Smooth muscle cell (in vitro differentiated cells): ENCODE measurements at regions not wholly inside any gene's neighbourhood (a gene's known extent, or its start where the extent isn't known, plus 50 kb on each side); places are given as distances from the start of the nearest gene placed in this dataset.

Experiments
- DNase-seq: peaks from one replicate; lab custom pipeline; 2025; ENCODE audit not compliant: unreplicated experiment; lab: John Stamatoyannopoulos, UW
- H2AFZ ChIP-seq: fragments of 200-600 bp; sonication (generic); 2 replicates; pipeline ENCODE4 v1.6.0; 2016; ENCODE audit warnings: antibody characterized with exemption, low read depth, mild to moderate bottlenecking
- H3F3A ChIP-seq: fragments of 200-600 bp; sonication (generic); 2 replicates; pipeline ENCODE4 v1.6.0; 2017; ENCODE audit warnings: antibody characterized with exemption, low read depth
- H3K27ac ChIP-seq: fragments of 200-600 bp; sonication (generic); 2 replicates; pipeline ENCODE4 v1.5.1; 2016; ENCODE audit warnings: low read depth, mild to moderate bottlenecking
- H3K27me3 ChIP-seq: fragments of 200-600 bp; sonication (generic); 2 replicates; pipeline ENCODE4 v1.6.1; 2016; ENCODE audit warnings: low read depth, mild to moderate bottlenecking
- H3K36me3 ChIP-seq: fragments of 200-600 bp; sonication (generic); 2 replicates; pipeline ENCODE4 v1.5.1; 2016; ENCODE audit warnings: low read depth
- H3K4me1 ChIP-seq: fragments of 200-600 bp; sonication (generic); 2 replicates; pipeline ENCODE4 v1.5.1; 2016; ENCODE audit warnings: low read depth
- H3K4me2 ChIP-seq: fragments of 200-600 bp; sonication (generic); 2 replicates; pipeline ENCODE4 v1.6.0; 2016; ENCODE audit warnings: mild to moderate bottlenecking
- H3K4me3 ChIP-seq: fragments of 200-600 bp; sonication (generic); 2 replicates; pipeline ENCODE4 v1.5.1; 2016; ENCODE audit warnings: mild to moderate bottlenecking
- H3K79me2 ChIP-seq: fragments of 200-600 bp; sonication (generic); 2 replicates; pipeline ENCODE4 v1.6.0; 2016; ENCODE audit warnings: low read depth, mild to moderate bottlenecking
- H3K9ac ChIP-seq: fragments of 200-600 bp; sonication (generic); 2 replicates; pipeline ENCODE4 v1.6.0; 2016; ENCODE audit warnings: low read depth
- H3K9me3 ChIP-seq: fragments of 200-600 bp; sonication (generic); replicated peaks from 2 replicates; pipeline ENCODE4 v1.5.1; 2016; ENCODE audit warnings: low read depth
- H4K20me1 ChIP-seq: fragments of 200-600 bp; sonication (generic); 2 replicates; pipeline ENCODE4 v1.6.0; 2016; ENCODE audit warnings: low read depth
- CTCF ChIP-seq: fragments of 200-600 bp; sonication (generic); IDR thresholded peaks from 2 replicates; pipeline ENCODE4 v1.5.1; 2017; ENCODE audit warnings: borderline replicate concordance, mild to moderate bottlenecking, antibody characterized with exemption; ENCODE audit not compliant: insufficient read depth, poor library complexity, severe bottlenecking
- WGBS: methylation state at CpG from one replicate; pipeline ENCODE4 v1.1.7; 2016; ENCODE audit warnings: low lambda C conversion rate; 5-methylcytosine and 5-hydroxymethylcytosine counted together

- Histone ChIP-seq H3K4me2 (peak overlapping the region; percentile 57), H3F3A (peaks cover 19% of the 10 kb centered on the region), H3K36me3 (no peaks in the 10 kb centered on the region), H3K9me3 (no peaks in the 10 kb centered on the region), H3K4me1 (peaks cover 23% of the 10 kb centered on the region), H3K4me3 (no peak overlapping the region), H4K20me1 (no peaks in the 10 kb centered on the region), H3K79me2 (no peaks in the 10 kb centered on the region), H3K9ac (no peak overlapping the region), H2AFZ (peak overlapping the region; percentile 61), H3K27me3 (no peaks in the 10 kb centered on the region), H3K27ac (peak overlapping the region; percentile 69)
- TF ChIP-seq CTCF = no peak
- 12% methylated on average over 6 of the region's 6 CpGs for WGBS
- DNase-seq = no peak
These were observed 260.3 kb downstream of the SNX13 start for GRCh38 chr7:17680026-17680425.

- Histone ChIP-seq H3K27me3 (no peaks in the 10 kb centered on the region), H2AFZ (peak overlapping the region; percentile 15), H3K4me1 (peaks cover 23% of the 10 kb centered on the region), H3K9ac (no peak overlapping the region), H3K27ac (peak overlapping the region; percentile 69), H3K4me2 (no peak overlapping the region), H3F3A (peaks cover 19% of the 10 kb centered on the region), H3K79me2 (no peaks in the 10 kb centered on the region), H3K36me3 (no peaks in the 10 kb centered on the region), H3K9me3 (no peaks in the 10 kb centered on the region), H4K20me1 (no peaks in the 10 kb centered on the region), H3K4me3 (no peak overlapping the region)
- 73% methylated on average over 5 of the region's 5 CpGs for WGBS
- no peak for DNase-seq
- TF ChIP-seq CTCF = peak; percentile 44
These were observed 259.3 kb downstream of the SNX13 start for GRCh38 chr7:17680943-17681351.

GRCh38 chr7:17681965-17682364, 258.3 kb downstream of the SNX13 start:
- H3F3A ChIP-seq = peaks cover 19% of the 10 kb centered on the region
- no peak overlapping the region for H3K4me3 ChIP-seq
- no peaks in the 10 kb centered on the region for H3K36me3 ChIP-seq
- 81% methylated on average over 4 of the region's 4 CpGs for WGBS
- H3K9me3 ChIP-seq = no peaks in the 10 kb centered on the region
- TF ChIP-seq CTCF = no peak
- H3K27ac ChIP-seq = no peak overlapping the region
- H3K4me1 ChIP-seq = peaks cover 23% of the 10 kb centered on the region
- H3K27me3 ChIP-seq = no peaks in the 10 kb centered on the region
- DNase-seq = no peak
- no peak overlapping the region for H2AFZ ChIP-seq
- H3K79me2 ChIP-seq = no peaks in the 10 kb centered on the region
- H4K20me1 ChIP-seq = no peaks in the 10 kb centered on the region
- H3K4me2 ChIP-seq = no peak overlapping the region
- no peak overlapping the region for H3K9ac ChIP-seq

GRCh38 chr7:17682586-17682985, 257.7 kb downstream of the SNX13 start:
- no peaks in the 10 kb centered on the region for H4K20me1 ChIP-seq
- no peaks in the 10 kb centered on the region for H3K9me3 ChIP-seq
- H3K9ac ChIP-seq = no peak overlapping the region
- no peaks in the 10 kb centered on the region for H3K27me3 ChIP-seq
- no peak overlapping the region for H3K27ac ChIP-seq
- no peak overlapping the region for H3K4me2 ChIP-seq
- WGBS = 89% methylated on average over 3 of the region's 3 CpGs
- H3K4me1 ChIP-seq = peaks cover 22% of the 10 kb centered on the region
- H3K4me3 ChIP-seq = no peak overlapping the region
- no peaks in the 10 kb centered on the region for H3K79me2 ChIP-seq
- H3K36me3 ChIP-seq = no peaks in the 10 kb centered on the region
- H2AFZ ChIP-seq = no peak overlapping the region
- TF ChIP-seq CTCF = no peak
- no peak for DNase-seq
- H3F3A ChIP-seq = peaks cover 19% of the 10 kb centered on the region
